ENCODE measurements at regions not wholly inside any gene's neighbourhood (a gene's known extent, or its start where the extent isn't known, plus 50 kb on each side); places are given as distances from the start of the nearest gene placed in this dataset.

- intact Hi-C loops (cut with DNase I): no loop called here
- 80% methylated on average over 4 of the region's 4 CpGs for WGBS
- H3K27me3 ChIP-seq (replicated peaks; ENCODE audit: insufficient read depth): no peaks in the 10 kb centered on the region
- no peak for TF ChIP-seq POLR2AphosphoS5 (IDR thresholded peaks at IDR 0.05)
- TF ChIP-seq, protein P1, sequence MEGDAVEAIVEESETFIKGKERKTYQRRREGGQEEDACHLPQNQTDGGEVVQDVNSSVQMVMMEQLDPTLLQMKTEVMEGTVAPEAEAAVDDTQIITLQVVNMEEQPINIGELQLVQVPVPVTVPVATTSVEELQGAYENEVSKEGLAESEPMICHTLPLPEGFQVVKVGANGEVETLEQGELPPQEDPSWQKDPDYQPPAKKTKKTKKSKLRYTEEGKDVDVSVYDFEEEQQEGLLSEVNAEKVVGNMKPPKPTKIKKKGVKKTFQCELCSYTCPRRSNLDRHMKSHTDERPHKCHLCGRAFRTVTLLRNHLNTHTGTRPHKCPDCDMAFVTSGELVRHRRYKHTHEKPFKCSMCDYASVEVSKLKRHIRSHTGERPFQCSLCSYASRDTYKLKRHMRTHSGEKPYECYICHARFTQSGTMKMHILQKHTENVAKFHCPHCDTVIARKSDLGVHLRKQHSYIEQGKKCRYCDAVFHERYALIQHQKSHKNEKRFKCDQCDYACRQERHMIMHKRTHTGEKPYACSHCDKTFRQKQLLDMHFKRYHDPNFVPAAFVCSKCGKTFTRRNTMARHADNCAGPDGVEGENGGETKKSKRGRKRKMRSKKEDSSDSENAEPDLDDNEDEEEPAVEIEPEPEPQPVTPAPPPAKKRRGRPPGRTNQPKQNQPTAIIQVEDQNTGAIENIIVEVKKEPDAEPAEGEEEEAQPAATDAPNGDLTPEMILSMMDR (IDR thresholded peaks at IDR 0.05): no peak
- no peak for TF ChIP-seq POLR2A (IDR thresholded peaks at IDR 0.05)
- no peaks in the 10 kb centered on the region for H3K9me3 ChIP-seq
- H3K27ac ChIP-seq: no peak overlapping the region
- H3K4me3 ChIP-seq: no peak overlapping the region
- DNase-seq (ENCODE audit: low spot score): no peak
- no peaks in the 10 kb centered on the region for H3K4me1 ChIP-seq (replicated peaks)
- no peaks in the 10 kb centered on the region for H3K36me3 ChIP-seq
Observed at GRCh38 chr14:98240376-98240775, 1031.6 kb downstream of the BCL11B start.

DNA sequence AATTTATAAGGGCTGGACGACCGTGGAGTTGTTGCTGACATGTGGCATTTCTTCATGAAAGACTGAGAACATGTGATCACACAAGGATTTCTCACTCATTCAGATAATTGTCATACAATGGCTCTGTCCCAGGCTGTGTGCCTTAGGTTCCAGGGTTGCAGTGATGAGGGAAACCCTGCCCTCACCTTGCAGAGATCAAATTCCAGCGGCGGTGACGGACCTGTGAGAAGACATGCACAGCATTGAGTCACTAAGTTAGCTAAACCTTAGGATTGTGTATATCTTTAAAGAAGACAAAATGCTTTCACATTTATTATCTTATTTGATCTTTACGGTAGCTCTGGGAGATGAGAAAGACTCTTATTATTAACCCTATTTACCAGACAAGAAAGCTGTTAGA, 1029.1 kb downstream of the BCL11B start:
- Histone ChIP-seq H3K36me3 (no peaks in the 10 kb centered on the region), H3K4me1 (replicated peaks) (no peaks in the 10 kb centered on the region), H3K27ac (no peak overlapping the region), H3K4me3 (no peak overlapping the region), H3K9me3 (no peaks in the 10 kb centered on the region), H3K27me3 (replicated peaks; ENCODE audit: insufficient read depth) (no peaks in the 10 kb centered on the region)
- 54% methylated on average over 6 of the region's 6 CpGs for WGBS
- intact Hi-C loops (cut with DNase I): no loop called here
- no peak for DNase-seq (ENCODE audit: low spot score)
- TF ChIP-seq POLR2A (IDR thresholded peaks at IDR 0.05) (no peak), POLR2AphosphoS5 (IDR thresholded peaks at IDR 0.05) (no peak)
- TF ChIP-seq, protein P1 (IDR thresholded peaks at IDR 0.05): no peak

DNA sequence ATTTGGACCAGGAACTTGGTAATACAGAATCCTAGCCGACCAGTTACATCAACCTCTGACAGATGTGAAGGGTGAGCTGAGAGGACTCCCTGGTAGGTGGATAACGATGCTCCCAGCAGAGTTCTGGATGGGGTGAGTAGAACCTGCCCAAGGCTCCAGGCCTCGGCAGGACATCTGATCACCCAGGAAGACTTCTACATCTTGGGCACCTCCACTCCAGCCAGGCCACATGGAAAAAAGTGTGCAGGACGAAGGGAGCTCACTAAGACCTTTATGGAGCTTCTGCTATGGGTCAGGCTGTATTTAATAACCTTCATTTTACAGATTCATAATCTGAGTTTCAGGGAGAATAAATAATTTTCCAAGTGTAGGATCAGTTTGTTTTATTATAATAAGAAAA, 1028.7 kb downstream of the BCL11B start:
- H3K4me3 ChIP-seq: no peak overlapping the region

DNA sequence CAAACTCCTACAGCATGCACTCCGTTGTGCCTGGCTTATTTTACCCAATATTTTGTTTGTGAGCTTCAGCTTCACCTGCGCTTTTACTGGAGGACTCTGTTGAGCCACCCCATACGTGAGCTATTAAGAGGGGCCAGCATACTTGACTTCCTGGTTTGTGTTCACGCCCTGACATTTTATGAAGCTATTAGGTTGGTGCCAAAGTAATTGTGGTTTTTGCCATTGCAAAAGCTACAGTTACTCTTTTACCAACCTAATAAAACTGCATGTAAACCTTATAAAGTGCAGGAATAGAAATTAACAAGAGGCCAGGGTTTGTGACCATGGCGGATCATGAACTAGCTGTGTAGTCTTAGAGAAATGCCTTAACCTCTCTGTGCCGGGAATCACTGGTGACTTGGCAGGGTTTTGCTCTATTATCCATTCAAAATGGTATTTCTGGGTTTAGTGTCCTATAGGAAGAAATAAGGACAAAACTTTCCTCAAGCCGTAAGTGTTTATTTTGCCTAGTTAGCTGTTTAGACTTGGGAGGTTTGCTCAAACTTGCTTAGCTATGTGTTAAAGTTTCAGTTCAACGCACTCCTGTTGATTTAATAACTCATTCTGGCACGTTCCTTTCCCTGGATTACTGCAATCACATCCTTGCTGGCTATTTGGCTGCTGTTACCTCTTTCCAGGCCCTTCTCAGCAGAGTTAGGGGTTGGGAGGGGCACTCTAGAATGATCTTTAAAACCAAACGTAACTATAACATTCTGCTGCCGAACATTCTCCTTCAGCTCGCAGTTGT, 1027.6 kb downstream of the BCL11B start:
- 27% methylated on average over 12 of the region's 12 CpGs for WGBS
- Histone ChIP-seq H3K36me3 (no peaks in the 10 kb centered on the region), H3K4me1 (replicated peaks) (no peaks in the 10 kb centered on the region), H3K27me3 (replicated peaks; ENCODE audit: insufficient read depth) (no peaks in the 10 kb centered on the region), H3K27ac (peak overlapping the region in 1 of 2 donors; percentile 19), H3K9me3 (no peaks in the 10 kb centered on the region), H3K4me3 (no peak overlapping the region)
- intact Hi-C loops (cut with DNase I): no loop called here
- TF ChIP-seq, protein P1 (IDR thresholded peaks at IDR 0.05): no peak
- TF ChIP-seq POLR2A (IDR thresholded peaks at IDR 0.05): no peak
- peak; percentile 76 for TF ChIP-seq POLR2AphosphoS5 (IDR thresholded peaks at IDR 0.05)
- DNase-seq (ENCODE audit: low spot score): peak; percentile 48

More for the DNA sequence above, 1028.7 kb downstream of the BCL11B start:
- Histone ChIP-seq H3K27ac (no peak overlapping the region), H3K27me3 (replicated peaks; ENCODE audit: insufficient read depth) (no peaks in the 10 kb centered on the region), H3K36me3 (no peaks in the 10 kb centered on the region), H3K4me1 (replicated peaks) (no peaks in the 10 kb centered on the region), H3K9me3 (no peaks in the 10 kb centered on the region)
- DNase-seq (ENCODE audit: low spot score): no peak
- TF ChIP-seq POLR2A (IDR thresholded peaks at IDR 0.05) (no peak), POLR2AphosphoS5 (IDR thresholded peaks at IDR 0.05) (no peak)
- TF ChIP-seq, protein P1 (IDR thresholded peaks at IDR 0.05): no peak
- 75% methylated on average over 4 of the region's 4 CpGs for WGBS
- intact Hi-C loops (cut with DNase I): no loop called here

All from prostate gland (tissue), 2 donors.